Epithelial cell of proximal tubule (primary cell): ENCODE measurements at regions not wholly inside any gene's neighbourhood (a gene's known extent, or its start where the extent isn't known, plus 50 kb on each side); places are given as distances from the start of the nearest gene placed in this dataset.
"Not testable (repeated sequence)": the region's sequence is repeated elsewhere in the genome, so short reads cannot be mapped to it uniquely, and the experiment has no call there.

Source experiments
- DNase-seq: peaks from one replicate; pipeline ENCODE4 v3.0.0-alpha.2; 2011; ENCODE audit warnings: low read depth
- H3K4me3 ChIP-seq: 2 replicates; pipeline ENCODE4 v1.5.1; 2011; ENCODE audit warnings: low read depth, mild to moderate bottlenecking, low read length
- CTCF ChIP-seq: conservative IDR thresholded peaks from 2 replicates; pipeline ENCODE4 v1.5.1; 2012; ENCODE audit warnings: low read depth, mild to moderate bottlenecking, low read length

- no peak for DNase-seq
- no peak for TF ChIP-seq CTCF
Observed at GRCh38 chr1:67540025-67540732, 110.0 kb upstream of the SERBP1 start.

GRCh38 chr1:67540733-67541125 lies 110.5 kb upstream of the SERBP1 start:
- no peak for DNase-seq
- no peak for TF ChIP-seq CTCF
- H3K4me3 ChIP-seq = no peak overlapping the region

More at GRCh38 chr1:67540025-67540732, 110.0 kb upstream of the SERBP1 start:
- H3K4me3 ChIP-seq = no peak overlapping the region

DNA sequence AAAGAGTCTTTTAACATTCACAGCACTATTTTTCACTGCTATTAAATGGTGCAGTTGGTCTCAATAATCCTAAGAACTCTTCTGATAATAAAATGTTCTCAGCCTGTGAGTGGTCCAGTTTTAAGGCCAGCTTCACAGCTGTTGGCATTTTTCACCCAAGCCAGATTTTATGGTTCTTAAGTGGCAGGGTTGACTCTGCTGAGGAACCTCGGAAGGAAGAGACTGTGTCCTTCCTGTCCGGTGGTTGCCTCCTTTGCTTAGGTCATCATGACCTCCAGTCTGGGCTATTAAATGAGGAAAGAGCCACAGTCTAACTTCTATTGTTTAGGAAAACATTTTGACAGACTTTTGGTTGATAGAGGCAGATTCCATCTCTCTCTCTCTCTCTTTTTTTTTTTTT lies 112.5 kb upstream of the SERBP1 start:
- DNase-seq = no peak
- no peak for TF ChIP-seq CTCF
- no peak overlapping the region for H3K4me3 ChIP-seq

DNA sequence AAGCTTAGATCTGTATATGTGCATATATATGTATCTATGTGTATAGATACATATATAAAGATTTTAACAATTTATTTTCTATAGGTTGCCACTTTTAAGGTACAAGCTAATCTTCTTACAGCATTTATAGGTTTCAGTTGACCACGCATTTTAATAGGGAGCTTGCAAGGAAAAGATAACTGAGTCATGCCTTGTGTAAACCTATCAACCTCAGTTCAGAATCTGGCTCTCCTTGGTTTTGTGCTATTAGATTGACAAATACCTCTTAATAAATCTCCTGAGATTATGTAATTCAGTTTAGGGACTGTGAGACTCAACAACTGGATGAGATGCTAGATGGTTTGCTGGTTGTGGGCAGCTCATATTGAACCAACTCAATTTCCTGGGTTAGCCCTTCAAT lies 114.7 kb upstream of the SERBP1 start:
- no peak for DNase-seq
- TF ChIP-seq CTCF = no peak
- no peak overlapping the region for H3K4me3 ChIP-seq

DNA sequence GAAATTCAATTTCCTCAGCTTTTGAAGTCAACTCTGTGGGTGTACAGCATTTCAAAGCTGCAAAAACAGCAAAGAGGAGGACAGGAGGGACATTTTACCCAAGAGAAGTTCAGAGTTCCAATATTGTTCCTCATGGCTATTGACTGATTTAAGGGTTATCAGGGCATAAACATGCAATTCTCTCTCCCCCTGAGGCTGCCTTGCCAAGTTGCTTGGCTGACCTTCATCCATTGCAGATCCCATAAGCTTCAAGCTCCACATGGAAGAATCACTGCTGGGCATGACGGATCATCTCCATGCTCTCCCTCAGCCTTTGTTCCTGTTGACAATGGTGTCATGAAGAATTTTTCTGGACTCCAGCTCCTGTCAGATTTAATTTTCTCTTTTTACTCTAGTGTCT lies 115.2 kb upstream of the SERBP1 start:
- no peak for TF ChIP-seq CTCF
- H3K4me3 ChIP-seq = no peak overlapping the region
- DNase-seq = no peak

- H3K4me3 ChIP-seq = no peak overlapping the region
- DNase-seq = no peak
- TF ChIP-seq CTCF = no peak
Observed at GRCh38 chr1:67551375-67551774, 121.2 kb upstream of the SERBP1 start.

GRCh38 chr1:67552336-67552759 lies 122.1 kb upstream of the SERBP1 start:
- peak; percentile 36 for TF ChIP-seq CTCF
- DNase-seq = no peak

DNA sequence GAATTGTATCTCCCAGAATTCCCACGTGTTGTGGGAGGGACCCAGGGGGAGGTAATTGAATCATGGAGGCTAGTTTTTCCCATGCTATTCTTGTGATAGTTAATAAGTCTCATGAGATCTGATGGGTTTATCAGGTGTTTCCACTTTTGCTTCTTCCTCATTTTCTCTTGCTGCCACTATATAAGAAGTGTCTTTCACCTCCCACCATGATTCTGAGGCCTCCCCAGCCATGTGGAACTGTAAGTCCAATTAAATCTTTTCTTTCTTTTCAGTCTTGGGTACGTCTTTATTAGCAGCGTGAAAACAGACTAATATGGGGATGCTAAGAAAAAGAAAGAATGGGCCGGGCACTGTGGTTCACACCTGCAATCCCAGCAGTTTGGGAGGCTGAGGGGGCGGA lies 124.0 kb upstream of the SERBP1 start:
- not testable (repeated sequence) for H3K4me3 ChIP-seq, DNase-seq

More at GRCh38 chr1:67552336-67552759, 122.1 kb upstream of the SERBP1 start:
- H3K4me3 ChIP-seq = no peak overlapping the region
